Osteoblast (primary cell): ENCODE measurements at regions not wholly inside any gene's neighbourhood (a gene's known extent, or its start where the extent isn't known, plus 50 kb on each side); places are given as distances from the start of the nearest gene placed in this dataset.

Experiments used
- DNase-seq: peaks from one replicate; pipeline ENCODE4 v3.0.0; 2011; ENCODE audit warnings: low spot score, mixed read lengths; ENCODE audit not compliant: insufficient read length; ENCODE audit errors: missing footprints
- H2AFZ ChIP-seq: 2 replicates; pipeline ENCODE4 v1.6.0; 2011; ENCODE audit warnings: mild to moderate bottlenecking, low read length
- H3K27ac ChIP-seq: 2 replicates; pipeline ENCODE4 v1.5.1; 2011; ENCODE audit warnings: mild to moderate bottlenecking, low read depth, low read length, moderate library complexity
- H3K27me3 ChIP-seq: 2 replicates; pipeline ENCODE4 v1.6.0; 2012; ENCODE audit warnings: mild to moderate bottlenecking, control low read depth, inconsistent platforms, low read length, moderate library complexity; ENCODE audit not compliant: insufficient read depth
- H3K36me3 ChIP-seq: 2 replicates; pipeline ENCODE4 v1.5.1; 2011; ENCODE audit warnings: mild to moderate bottlenecking, low read length, control low read depth, moderate library complexity; ENCODE audit not compliant: insufficient read depth
- H3K4me1 ChIP-seq: 2 replicates; pipeline ENCODE4 v1.5.1; 2011; ENCODE audit warnings: mild to moderate bottlenecking, low read length, control low read depth, moderate library complexity; ENCODE audit not compliant: insufficient read depth
- H3K4me2 ChIP-seq: 2 replicates; pipeline ENCODE4 v1.6.0; 2011; ENCODE audit warnings: mild to moderate bottlenecking, low read length; ENCODE audit not compliant: insufficient read depth
- H3K4me3 ChIP-seq: fragments of 200-600 bp; sonication (generic); 3 replicates; pipeline ENCODE4 v1.5.1; 2012; ENCODE audit warnings: mild to moderate bottlenecking, low read length, inconsistent platforms; ENCODE audit not compliant: insufficient read depth
- H3K79me2 ChIP-seq: 2 replicates; pipeline ENCODE4 v1.6.0; 2012; ENCODE audit warnings: mild to moderate bottlenecking, low read length, control low read depth, inconsistent platforms; ENCODE audit not compliant: insufficient read depth
- H3K9me3 ChIP-seq: 2 replicates; pipeline ENCODE4 v1.5.1; 2011; ENCODE audit warnings: low read depth, low read length, control low read depth
- H4K20me1 ChIP-seq: 2 replicates; pipeline ENCODE4 v1.6.0; 2012; ENCODE audit warnings: mild to moderate bottlenecking, low read length, control low read depth; ENCODE audit not compliant: insufficient read depth
- CTCF ChIP-seq: IDR thresholded peaks from 2 replicates; pipeline ENCODE4 v1.5.1; 2011; ENCODE audit warnings: mild to moderate bottlenecking, low read depth, low read length, moderate library complexity; ENCODE audit errors: extremely low read depth

DNA sequence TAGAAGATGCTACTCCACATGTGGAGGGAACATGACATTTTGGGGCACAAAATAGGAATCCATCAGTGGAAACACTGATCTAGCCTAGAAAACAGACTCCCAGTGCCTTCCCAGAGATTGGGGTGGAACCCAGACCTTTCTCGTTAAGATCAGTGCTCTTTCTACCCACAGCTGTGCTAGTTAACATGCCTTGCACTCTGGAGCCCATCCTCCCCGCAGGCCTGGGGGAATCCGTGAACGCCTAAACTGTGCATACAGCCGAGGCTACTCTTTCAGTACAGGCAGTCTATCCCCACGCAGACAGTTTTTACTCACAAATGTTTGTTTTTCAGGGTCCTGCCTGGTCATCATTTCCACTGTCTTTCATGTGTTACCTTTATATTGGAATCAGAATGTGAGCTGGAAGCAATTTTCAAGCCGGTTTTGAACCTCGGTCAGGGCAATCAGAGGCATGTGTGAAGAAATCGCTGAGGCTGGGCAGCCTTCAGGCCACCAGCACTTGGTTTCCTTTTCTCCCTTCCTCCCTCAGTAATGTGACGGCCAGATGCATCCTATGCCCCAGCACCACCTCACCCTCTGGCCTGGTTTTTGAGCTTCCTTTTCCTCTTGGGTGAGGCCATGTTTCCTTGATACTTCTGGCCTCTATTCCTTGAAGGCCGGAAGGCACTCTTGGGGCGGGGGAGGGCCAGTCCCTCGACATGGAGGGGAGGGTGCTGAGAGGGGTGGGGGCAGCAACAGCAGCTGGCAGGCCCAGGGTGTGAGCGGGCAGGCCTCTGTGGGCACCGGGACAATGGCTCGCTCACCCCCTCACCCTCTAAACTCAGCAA lies 123.6 kb upstream of the GALNT15 start:
- Histone ChIP-seq H3K27ac (no peak overlapping the region), H3K4me1 (peaks cover 15% of the 10 kb centered on the region), H3K4me3 (no peak overlapping the region), H3K36me3 (no peaks in the 10 kb centered on the region), H3K4me2 (no peak overlapping the region), H2AFZ (peak overlapping the region; percentile 9), H3K9me3 (no peaks in the 10 kb centered on the region), H4K20me1 (no peaks in the 10 kb centered on the region), H3K79me2 (no peaks in the 10 kb centered on the region), H3K27me3 (no peaks in the 10 kb centered on the region)
- TF ChIP-seq CTCF = no peak
- DNase-seq = no peak

DNA sequence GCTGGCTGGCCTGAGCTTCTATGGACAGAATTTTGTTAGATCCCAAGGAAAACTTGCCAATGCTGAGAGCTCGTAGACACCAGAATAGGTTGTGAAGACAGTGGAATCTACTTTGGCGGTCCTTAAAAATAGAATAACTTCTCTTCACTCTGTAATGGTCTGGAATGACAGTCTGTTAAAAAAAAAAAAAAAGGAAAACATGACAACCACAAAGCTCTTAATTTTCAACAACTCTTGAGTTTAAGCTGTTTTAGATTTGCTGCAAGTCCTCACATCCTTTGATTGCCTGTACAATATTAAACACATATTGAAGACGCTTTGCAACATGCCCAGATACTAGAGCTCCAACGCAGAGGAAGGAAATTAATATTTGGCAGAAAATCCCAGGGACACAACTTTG lies 122.8 kb upstream of the GALNT15 start:
- Histone ChIP-seq H2AFZ (no peak overlapping the region), H3K27ac (no peak overlapping the region)

DNA sequence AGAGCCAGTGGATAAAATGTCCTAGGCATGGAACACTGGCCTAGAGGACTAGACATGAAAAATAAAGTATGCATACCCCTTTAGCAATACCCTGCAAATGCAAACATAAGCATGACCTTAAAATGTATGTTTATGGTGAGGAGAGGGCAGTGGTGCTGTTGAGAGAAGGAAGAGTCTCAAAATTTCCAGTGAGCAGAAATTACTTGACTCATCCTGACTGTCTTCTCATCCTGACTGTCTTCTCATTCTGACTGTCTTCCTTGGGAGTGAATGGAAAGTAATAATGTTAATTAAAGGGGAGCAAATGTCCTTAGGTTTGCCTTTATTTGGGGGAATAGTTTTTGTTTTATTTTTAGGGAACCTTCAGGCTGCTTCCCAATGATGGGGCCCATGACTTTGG lies 121.5 kb upstream of the GALNT15 start:
- Histone ChIP-seq H3K27ac (no peak overlapping the region), H4K20me1 (no peaks in the 10 kb centered on the region), H3K79me2 (no peaks in the 10 kb centered on the region), H3K4me1 (peaks cover 21% of the 10 kb centered on the region), H3K4me2 (no peak overlapping the region), H2AFZ (no peak overlapping the region), H3K9me3 (no peaks in the 10 kb centered on the region), H3K4me3 (no peak overlapping the region), H3K36me3 (no peaks in the 10 kb centered on the region), H3K27me3 (no peaks in the 10 kb centered on the region)
- no peak for TF ChIP-seq CTCF
- DNase-seq = no peak

More for the DNA sequence above, 122.8 kb upstream of the GALNT15 start:
- TF ChIP-seq CTCF = no peak
- H3K4me2 ChIP-seq = no peak overlapping the region
- no peak for DNase-seq
- H3K36me3 ChIP-seq = no peaks in the 10 kb centered on the region
- H3K79me2 ChIP-seq = no peaks in the 10 kb centered on the region
- H4K20me1 ChIP-seq = no peaks in the 10 kb centered on the region
- no peaks in the 10 kb centered on the region for H3K9me3 ChIP-seq
- H3K27me3 ChIP-seq = no peaks in the 10 kb centered on the region
- H3K4me1 ChIP-seq = peaks cover 21% of the 10 kb centered on the region
- no peak overlapping the region for H3K4me3 ChIP-seq

DNA sequence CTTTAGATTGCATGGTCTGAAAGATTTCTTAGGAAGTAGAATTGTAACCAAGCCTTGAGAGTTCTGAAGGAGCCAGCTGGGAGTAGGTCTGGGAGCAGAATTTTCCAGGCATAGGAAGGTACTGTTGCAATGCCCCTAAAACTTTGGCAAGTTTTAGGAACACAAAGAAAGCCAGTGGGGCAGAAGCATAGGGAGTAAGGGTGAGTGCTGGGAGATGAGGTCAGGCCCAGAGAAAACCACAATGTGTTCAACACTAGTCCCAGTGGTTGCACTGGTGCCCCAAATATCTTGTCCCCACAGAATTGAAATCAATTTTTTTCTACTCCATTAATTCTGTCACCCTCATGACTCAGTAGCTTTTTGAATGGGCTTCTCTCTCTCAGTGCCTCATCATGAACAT lies 120.7 kb upstream of the GALNT15 start:
- peak; percentile 42 for DNase-seq
- no peak overlapping the region for H3K4me3 ChIP-seq
- H3K27ac ChIP-seq = no peak overlapping the region
- H3K36me3 ChIP-seq = no peaks in the 10 kb centered on the region
- H3K79me2 ChIP-seq = no peaks in the 10 kb centered on the region
- H3K4me2 ChIP-seq = no peak overlapping the region
- no peak for TF ChIP-seq CTCF
- no peaks in the 10 kb centered on the region for H3K9me3 ChIP-seq
- no peaks in the 10 kb centered on the region for H3K27me3 ChIP-seq
- H3K4me1 ChIP-seq = peaks cover 27% of the 10 kb centered on the region
- H2AFZ ChIP-seq = no peak overlapping the region
- no peaks in the 10 kb centered on the region for H4K20me1 ChIP-seq
